OCI-LY3 (cell line): ENCODE measurements at regions not wholly inside any gene's neighbourhood (a gene's known extent, or its start where the extent isn't known, plus 50 kb on each side); places are given as distances from the start of the nearest gene placed in this dataset.

ENCODE experiments used
- EZH2phosphoT487 ChIP-seq: fragments of 200-600 bp; shearing (Covaris generic); IDR thresholded peaks from 2 replicates; pipeline ENCODE4 v1.6.1; 2018; ENCODE audit warnings: antibody characterized with exemption, mixed run types, low read depth
- TF ChIP-seq, protein P1 (sequence below): fragments of 200-600, 300-600 bp; sonication (generic); IDR thresholded peaks from 2 replicates; pipeline ENCODE4 v1.5.1; 2014; ENCODE audit warnings: antibody characterized with exemption, low read length, low read depth

DNA sequence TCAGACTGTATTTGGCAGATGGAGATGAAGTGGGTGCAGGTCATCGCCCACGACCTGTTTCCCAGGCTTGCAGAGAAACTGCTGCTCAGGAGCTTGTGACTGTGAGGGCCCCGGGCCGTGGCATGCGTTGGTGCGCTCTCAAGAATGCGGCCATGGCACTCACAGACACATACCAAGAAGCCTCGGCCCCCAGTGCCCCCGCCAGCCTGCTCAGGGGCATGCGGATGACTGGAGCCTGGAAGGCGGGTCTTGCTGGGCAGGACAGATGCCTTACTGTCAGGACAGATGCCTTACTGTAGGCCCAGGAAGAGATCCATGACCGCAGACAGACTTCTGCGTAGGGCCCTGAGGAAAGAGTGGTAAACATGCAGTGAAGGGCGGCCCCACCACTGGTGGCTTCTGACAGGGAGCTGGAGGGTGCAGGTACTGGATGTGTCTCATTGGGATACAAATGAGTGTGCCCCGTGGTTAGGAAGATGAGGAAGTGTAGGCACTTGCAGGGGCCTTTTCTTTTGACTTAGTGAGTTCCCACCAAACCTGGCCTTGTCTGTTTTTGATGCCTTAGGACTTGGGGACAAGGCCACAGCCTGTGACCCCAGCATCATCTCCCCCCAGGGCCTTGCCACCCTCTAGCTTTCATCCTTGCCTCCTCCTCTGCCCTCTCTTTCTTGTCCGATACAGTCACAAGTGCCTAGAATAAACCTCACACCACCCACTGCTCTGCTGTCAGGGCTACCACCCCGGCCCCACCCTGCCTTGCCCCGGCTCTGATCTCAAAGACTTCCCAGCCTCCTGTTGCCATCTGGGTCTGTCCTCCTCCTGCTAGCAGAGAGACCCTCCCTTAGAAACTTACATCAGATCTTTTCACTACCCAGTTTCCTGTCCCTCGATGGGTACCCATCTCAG lies 68.8 kb upstream of the ABL1 start:
- TF ChIP-seq, protein P1, sequence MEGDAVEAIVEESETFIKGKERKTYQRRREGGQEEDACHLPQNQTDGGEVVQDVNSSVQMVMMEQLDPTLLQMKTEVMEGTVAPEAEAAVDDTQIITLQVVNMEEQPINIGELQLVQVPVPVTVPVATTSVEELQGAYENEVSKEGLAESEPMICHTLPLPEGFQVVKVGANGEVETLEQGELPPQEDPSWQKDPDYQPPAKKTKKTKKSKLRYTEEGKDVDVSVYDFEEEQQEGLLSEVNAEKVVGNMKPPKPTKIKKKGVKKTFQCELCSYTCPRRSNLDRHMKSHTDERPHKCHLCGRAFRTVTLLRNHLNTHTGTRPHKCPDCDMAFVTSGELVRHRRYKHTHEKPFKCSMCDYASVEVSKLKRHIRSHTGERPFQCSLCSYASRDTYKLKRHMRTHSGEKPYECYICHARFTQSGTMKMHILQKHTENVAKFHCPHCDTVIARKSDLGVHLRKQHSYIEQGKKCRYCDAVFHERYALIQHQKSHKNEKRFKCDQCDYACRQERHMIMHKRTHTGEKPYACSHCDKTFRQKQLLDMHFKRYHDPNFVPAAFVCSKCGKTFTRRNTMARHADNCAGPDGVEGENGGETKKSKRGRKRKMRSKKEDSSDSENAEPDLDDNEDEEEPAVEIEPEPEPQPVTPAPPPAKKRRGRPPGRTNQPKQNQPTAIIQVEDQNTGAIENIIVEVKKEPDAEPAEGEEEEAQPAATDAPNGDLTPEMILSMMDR, result no peak
- TF ChIP-seq EZH2phosphoT487, result no peak
